ENCODE measurements at regions not wholly inside any gene's neighbourhood (a gene's known extent, or its start where the extent isn't known, plus 50 kb on each side); places are given as distances from the start of the nearest gene placed in this dataset.

- FAIRE-seq, result no peak
- ChIA-PET CTCF (interaction anchor here (1.5 kb wide), 1 partner anchor 14 kb away, joined by 3 read pairs; no protein-coding TSS in a partner anchor), POLR2A (no interaction called here)
- no peak for ATAC-seq
- DNase-seq (ENCODE audit: low read depth in 1 of 2, low spot score in 1 of 2), result no peak
- TF ChIP-seq KDM1A (IDR thresholded peaks at IDR 0.05; ENCODE audit: low read depth), result no peak
- TF ChIP-seq E2F6 (IDR thresholded peaks at IDR 0.05; ENCODE audit: borderline replicate concordance, low read depth), result no peak
- no peak overlapping the region for H3K4me3 ChIP-seq
- 0 out of 6 replicates have a peak overlapping the region, but pooled peaks of 1 of the 2 experiments have one; percentile 43 for H3K27ac ChIP-seq
- H3K4me2 ChIP-seq, result no peak overlapping the region
- WGBS (ENCODE audit: missing lambda C conversion rate), result 45% methylated on average over 3 of the region's 3 CpGs
- no peaks in the 10 kb centered on the region for H3K9me3 ChIP-seq
- H3K4me1 ChIP-seq, result peaks cover 10% of the 10 kb centered on the region
These were observed 121.6 kb upstream of the SPATA13 start for GRCh38 chr13:24038841-24039330.

DNA sequence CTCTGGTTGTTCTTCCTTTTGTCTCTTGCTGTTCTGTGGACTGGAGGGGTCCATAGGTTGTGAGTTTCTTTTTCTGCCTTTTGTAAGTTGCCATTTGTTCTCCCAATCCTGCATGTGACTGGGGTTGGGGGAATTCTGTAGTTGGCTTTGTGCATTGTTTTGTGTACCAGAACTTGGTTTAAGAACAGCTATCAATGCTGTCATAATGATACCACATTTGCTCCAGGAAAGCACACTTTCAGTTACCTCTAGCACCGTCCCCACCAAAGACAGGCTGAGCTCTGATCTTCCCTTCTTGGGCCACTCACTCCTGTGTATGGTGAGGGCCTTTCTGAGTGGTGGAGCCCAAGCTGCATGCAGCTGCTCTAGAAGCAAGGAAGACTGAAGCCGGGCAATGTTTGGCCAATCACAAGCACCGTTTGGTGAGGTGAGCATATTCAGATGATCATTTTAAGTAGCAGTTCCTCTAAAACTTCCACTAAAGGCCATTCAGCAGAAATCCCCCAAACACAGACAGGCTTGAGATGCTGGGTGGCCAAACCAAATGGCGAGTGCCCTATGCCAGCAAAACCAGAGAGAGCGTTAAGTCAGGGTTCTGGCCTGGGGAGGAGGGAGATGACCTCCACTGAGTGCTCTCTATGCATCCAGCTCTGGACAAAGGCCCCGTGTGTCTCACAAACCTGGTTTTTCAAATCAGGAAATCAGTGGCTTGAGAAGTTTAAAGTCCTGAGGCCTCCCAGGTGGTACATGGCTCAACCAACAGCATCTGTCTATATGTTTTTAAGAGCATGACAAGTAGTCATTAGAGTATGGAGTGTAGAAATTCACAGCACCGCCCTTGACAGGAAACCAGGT is 120.7 kb upstream of the SPATA13 start:
- DNase-seq (ENCODE audit: low read depth in 1 of 2, low spot score in 1 of 2) (no peak), FAIRE-seq (no peak), ATAC-seq (no peak)
- no peak for TF ChIP-seq MYC (IDR thresholded peaks at IDR 0.05; ENCODE audit: borderline replicate concordance, low read length)
- TF ChIP-seq HOXB13 (CRISPR knock-in tag; IDR thresholded peaks at IDR 0.05; ENCODE audit: low read depth), result no peak
- no peak for TF ChIP-seq RCOR1 (IDR thresholded peaks at IDR 0.05; ENCODE audit: low read depth, low read length)
- no peak overlapping the region for H3K4me2 ChIP-seq
- no peak overlapping the region for H3K27ac ChIP-seq
- ChIA-PET POLR2A (no interaction called here), CTCF (interaction anchor here (1.5 kb wide), 1 partner anchor 13 kb away, joined by 3 read pairs; no protein-coding TSS in a partner anchor)
- H3K9me3 ChIP-seq, result no peaks in the 10 kb centered on the region
- H3K4me1 ChIP-seq, result peaks cover 4% of the 10 kb centered on the region; the same call in 1 of the 3 replicates
- WGBS (ENCODE audit: missing lambda C conversion rate), result 87% methylated on average over 6 of the region's 7 CpGs
- no peak overlapping the region for H3K4me3 ChIP-seq

DNA sequence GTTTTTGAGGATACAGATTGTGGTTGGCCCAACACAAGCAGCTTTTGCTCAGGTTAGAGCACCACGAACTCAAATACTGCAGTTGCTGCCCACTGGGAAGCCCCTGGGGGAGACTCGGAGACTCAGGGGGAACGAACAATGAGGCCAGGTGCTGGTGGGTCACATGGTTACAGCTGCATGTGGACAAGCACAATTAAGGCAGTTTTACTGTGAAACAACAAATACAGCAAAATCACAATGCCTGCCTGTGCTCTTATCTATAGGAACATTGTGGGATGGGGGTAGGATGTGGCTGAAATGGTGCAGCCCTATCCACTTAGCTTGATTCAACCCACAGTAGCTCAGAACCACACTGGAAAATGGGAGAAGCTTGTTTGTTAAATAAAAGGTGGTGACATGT is 119.7 kb upstream of the SPATA13 start:
- POLR2A ChIA-PET, result no interaction called here
- no peak overlapping the region for H3K27ac ChIP-seq
- 42% methylated on average over 3 of the region's 3 CpGs for WGBS (ENCODE audit: missing lambda C conversion rate)

DNA sequence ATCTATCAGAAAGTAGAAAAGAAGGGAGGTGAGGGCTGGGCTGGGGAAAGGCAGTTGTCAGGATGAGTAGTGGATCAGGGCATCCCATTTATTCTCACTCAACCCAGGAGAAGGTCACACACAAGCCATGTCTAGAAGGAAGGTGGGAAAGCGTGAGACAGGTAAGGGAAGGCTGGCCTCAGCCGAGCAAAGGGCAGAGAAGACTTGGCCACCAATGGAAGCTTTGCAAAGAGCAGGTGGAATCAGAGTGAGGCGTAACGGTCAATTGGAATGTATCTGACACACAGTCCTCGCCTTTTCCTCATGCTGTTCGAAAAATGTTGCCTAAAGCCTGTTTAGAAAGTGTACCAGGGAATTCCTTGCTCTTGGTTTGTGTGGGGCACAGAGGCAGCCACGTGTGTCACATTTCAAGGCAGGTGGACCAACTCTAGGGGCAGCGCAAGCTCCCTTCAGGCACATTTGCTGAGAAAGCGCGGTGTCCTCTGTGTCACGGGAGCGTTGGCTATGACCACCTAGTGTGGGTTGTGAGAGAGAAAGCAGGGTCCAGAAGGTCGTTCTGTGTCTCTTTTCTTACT is 118.8 kb upstream of the SPATA13 start:
- peaks cover 4% of the 10 kb centered on the region; the same call in 1 of the 3 replicates for H3K4me1 ChIP-seq
- CTCF ChIA-PET, result interaction anchor here (3.3 kb wide), 1 partner anchor 12 kb away, joined by 18 read pairs; no protein-coding TSS in a partner anchor
- FAIRE-seq, result no peak
- WGBS (ENCODE audit: missing lambda C conversion rate), result 60% methylated on average over 13 of the region's 13 CpGs
- ATAC-seq, result no peak
- H3K4me2 ChIP-seq, result no peak overlapping the region
- no peaks in the 10 kb centered on the region; the same call in 1 of the 3 replicates for H3K9me3 ChIP-seq
- H3K27ac ChIP-seq, result no peak overlapping the region
- POLR2A ChIA-PET, result no interaction called here
- H3K4me3 ChIP-seq, result no peak overlapping the region
- DNase-seq (ENCODE audit: low read depth in 1 of 2, low spot score in 1 of 2), result no peak
- no peak for TF ChIP-seq RFX5 (IDR thresholded peaks at IDR 0.05)
- TF ChIP-seq POLR2AphosphoS2 (conservative IDR thresholded peaks at IDR 0.05; ENCODE audit: low read length), result no peak
- no peak for TF ChIP-seq ZSCAN20 (CRISPR knock-in tag; IDR thresholded peaks at IDR 0.05)
- no peak for TF ChIP-seq CBX8 (IDR thresholded peaks at IDR 0.05)
- TF ChIP-seq HOXB13 (CRISPR knock-in tag; IDR thresholded peaks at IDR 0.05; ENCODE audit: low read depth), result no peak
- no peak for TF ChIP-seq E2F6 (IDR thresholded peaks at IDR 0.05; ENCODE audit: borderline replicate concordance, low read depth)
- TF ChIP-seq, protein P1, sequence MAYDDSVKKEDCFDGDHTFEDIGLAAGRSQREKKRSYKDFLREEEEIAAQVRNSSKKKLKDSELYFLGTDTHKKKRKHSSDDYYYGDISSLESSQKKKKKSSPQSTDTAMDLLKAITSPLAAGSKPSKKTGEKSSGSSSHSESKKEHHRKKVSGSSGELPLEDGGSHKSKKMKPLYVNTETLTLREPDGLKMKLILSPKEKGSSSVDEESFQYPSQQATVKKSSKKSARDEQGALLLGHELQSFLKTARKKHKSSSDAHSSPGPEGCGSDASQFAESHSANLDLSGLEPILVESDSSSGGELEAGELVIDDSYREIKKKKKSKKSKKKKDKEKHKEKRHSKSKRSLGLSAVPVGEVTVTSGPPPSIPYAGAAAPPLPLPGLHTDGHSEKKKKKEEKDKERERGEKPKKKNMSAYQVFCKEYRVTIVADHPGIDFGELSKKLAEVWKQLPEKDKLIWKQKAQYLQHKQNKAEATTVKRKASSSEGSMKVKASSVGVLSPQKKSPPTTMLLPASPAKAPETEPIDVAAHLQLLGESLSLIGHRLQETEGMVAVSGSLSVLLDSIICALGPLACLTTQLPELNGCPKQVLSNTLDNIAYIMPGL (CRISPR knock-in tag; IDR thresholded peaks at IDR 0.05; ENCODE audit: borderline replicate concordance), result no peak
- TF ChIP-seq RAD21 (conservative IDR thresholded peaks at IDR 0.05 in 1 of 2, IDR thresholded peaks at IDR 0.05 in 1 of 2), result no peak
- TF ChIP-seq MAZ (IDR thresholded peaks at IDR 0.05; ENCODE audit: borderline replicate concordance, low read depth, low read length), result no peak
- TF ChIP-seq KDM1A (IDR thresholded peaks at IDR 0.05; ENCODE audit: low read depth), result no peak
- TF ChIP-seq CEBPB (IDR thresholded peaks at IDR 0.05), result no peak
- no peak for TF ChIP-seq CHD2 (IDR thresholded peaks at IDR 0.05; ENCODE audit: low read length, partially characterized antibody)
- no peak for TF ChIP-seq MAFK (IDR thresholded peaks at IDR 0.05; ENCODE audit: partially characterized antibody)
- no peak for TF ChIP-seq HES2 (IDR thresholded peaks at IDR 0.05)

More for the DNA sequence above, 119.7 kb upstream of the SPATA13 start:
- Histone ChIP-seq H3K4me2 (no peak overlapping the region), H3K4me1 (peaks cover 4% of the 10 kb centered on the region; the same call in 1 of the 3 replicates), H3K4me3 (no peak overlapping the region), H3K9me3 (no peaks in the 10 kb centered on the region)
- DNase-seq (ENCODE audit: low read depth in 1 of 2, low spot score in 1 of 2), result no peak
- ATAC-seq, result no peak
- CTCF ChIA-PET, result interaction anchor here (0.8 to 3.3 kb wide), 2 partner anchors 13 to 20 kb away, joined by 3 to 18 read pairs; no protein-coding TSS in a partner anchor
- TF ChIP-seq E2F6 (IDR thresholded peaks at IDR 0.05; ENCODE audit: borderline replicate concordance, low read depth) (no peak), MYC (IDR thresholded peaks at IDR 0.05; ENCODE audit: borderline replicate concordance, low read length) (no peak), RARB (CRISPR knock-in tag; IDR thresholded peaks at IDR 0.05) (no peak), ZNF302 (CRISPR knock-in tag; IDR thresholded peaks at IDR 0.05) (no peak), HOXB5 (CRISPR knock-in tag; IDR thresholded peaks at IDR 0.05) (no peak)
- TF ChIP-seq, protein P2, sequence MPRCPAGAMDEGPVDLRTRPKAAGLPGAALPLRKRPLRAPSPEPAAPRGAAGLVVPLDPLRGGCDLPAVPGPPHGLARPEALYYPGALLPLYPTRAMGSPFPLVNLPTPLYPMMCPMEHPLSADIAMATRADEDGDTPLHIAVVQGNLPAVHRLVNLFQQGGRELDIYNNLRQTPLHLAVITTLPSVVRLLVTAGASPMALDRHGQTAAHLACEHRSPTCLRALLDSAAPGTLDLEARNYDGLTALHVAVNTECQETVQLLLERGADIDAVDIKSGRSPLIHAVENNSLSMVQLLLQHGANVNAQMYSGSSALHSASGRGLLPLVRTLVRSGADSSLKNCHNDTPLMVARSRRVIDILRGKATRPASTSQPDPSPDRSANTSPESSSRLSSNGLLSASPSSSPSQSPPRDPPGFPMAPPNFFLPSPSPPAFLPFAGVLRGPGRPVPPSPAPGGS (IDR thresholded peaks at IDR 0.05), result no peak
- no peak for FAIRE-seq
